ENCODE measurements at regions not wholly inside any gene's neighbourhood (a gene's known extent, or its start where the extent isn't known, plus 50 kb on each side); places are given as distances from the start of the nearest gene placed in this dataset.
A peak's percentile ranks its signal among the peaks of the same experiment; 100 is the strongest.

DNA sequence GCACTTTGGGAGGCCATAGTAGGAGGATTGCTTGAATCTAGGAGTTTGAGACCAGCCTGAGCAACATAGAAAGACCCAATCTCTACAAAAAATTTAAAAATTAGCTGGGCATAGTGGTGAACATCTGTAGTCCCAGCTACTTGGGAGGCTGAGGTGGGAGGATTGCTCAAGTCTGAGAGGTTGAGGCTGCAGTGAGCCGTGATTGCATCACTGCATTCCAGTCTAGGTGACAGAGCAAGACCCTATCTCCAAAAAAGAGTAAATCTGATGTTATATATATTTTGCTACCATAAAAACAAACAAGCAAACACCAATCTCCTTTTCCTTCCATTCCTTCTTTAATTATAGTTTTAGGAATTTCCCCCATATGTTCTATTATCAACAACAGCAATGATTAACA lies 74.2 kb upstream of the RNU6-1 start:
- no peak for DNase-seq
- intact Hi-C loops (cut with DNase I; ENCODE audit: low total_unique reads) = no loop called here

DNA sequence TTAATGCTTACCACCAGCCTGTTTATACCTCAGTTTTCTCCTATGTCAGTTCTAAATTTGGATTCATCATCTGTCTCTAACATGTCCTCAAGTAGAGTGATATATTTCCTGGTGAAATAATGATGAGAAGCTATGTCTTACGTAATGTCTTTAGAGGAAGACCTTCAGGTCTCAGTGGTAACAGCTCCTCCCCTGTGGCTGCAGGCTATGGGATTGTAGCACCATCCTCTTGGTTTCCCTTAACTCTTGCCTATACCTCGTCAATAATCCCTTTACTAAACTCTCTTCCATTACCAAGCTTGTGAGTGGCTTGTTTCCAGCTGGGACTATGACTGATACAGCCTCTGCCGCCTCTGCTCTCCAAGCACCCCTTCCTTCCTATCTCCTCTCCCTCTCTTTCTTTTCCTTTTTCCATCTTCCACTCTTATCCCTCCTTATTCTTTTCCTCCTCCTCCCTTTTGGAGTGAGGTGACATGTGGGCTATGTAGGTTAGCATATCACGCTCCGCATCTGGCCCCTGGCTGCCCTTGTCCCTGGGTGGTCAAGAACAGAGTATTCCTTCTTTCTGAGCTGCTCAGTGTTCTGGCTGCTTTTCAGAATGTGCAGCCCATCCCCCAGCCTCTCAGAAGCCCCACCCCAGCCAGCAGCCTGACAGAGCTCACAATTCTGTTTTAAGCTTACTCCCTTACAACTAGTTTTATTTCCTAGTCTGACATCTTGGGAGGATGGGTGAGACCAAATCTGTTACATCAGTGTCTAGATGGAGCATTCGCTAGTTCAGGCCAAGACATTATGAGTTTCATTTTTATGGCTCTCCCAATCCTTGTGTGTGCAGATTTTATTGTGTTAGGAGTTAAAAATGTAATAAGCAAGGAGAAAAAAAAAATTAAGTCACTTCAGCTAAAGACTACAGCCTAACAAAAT lies 75.0 kb upstream of the RNU6-1 start:
- Histone ChIP-seq H3K27ac (peak overlapping the region; percentile 72 to 90 (median 86)), H3K4me1 (peaks cover 24 to 40% (median 28%) of the 10 kb centered on the region in 4 donors), H3K27me3 (no peaks in the 10 kb centered on the region), H3K4me3 (peak overlapping the region in 1 of 4 donors; percentile 6), H3K36me3 (no peaks in the 10 kb centered on the region), H3K9me3 (peaks cover 0 to 1% of the 10 kb centered on the region in 2 donors)
- in situ Hi-C loops (cut with MboI; ENCODE audit: low pct_ligation_motif_present in 1 of 4, low pct_unique_long_range_greater_than_20kb in 1 of 4, low sequenced_read_pairs in 3 of 4) = no loop called here
- peak in 2 of 3 donors; percentile 14 to 60 for TF ChIP-seq POLR2AphosphoS5 (IDR thresholded peaks at IDR 0.05)
- TF ChIP-seq EP300 (IDR thresholded peaks at IDR 0.05; ENCODE audit: low read depth) = peak; percentile 5
- TF ChIP-seq POLR2A (IDR thresholded peaks at IDR 0.05) = no peak
- intact Hi-C loops (cut with DNase I; ENCODE audit: low total_unique reads) = no loop called here
- 23 to 28% methylated on average over 4 to 6 of the region's 6 CpGs for WGBS, 2 donors (ENCODE audit: low coverage in 1 of 2)
- DNase-seq = peak; percentile 64

More for the DNA sequence above, 74.2 kb upstream of the RNU6-1 start:
- H3K9me3 ChIP-seq = peaks cover 0 to 7% of the 10 kb centered on the region in 2 donors
- H3K27me3 ChIP-seq = no peaks in the 10 kb centered on the region
- no peak overlapping the region for H3K4me3 ChIP-seq
- TF ChIP-seq POLR2A (IDR thresholded peaks at IDR 0.05) = no peak
- TF ChIP-seq, protein P1, sequence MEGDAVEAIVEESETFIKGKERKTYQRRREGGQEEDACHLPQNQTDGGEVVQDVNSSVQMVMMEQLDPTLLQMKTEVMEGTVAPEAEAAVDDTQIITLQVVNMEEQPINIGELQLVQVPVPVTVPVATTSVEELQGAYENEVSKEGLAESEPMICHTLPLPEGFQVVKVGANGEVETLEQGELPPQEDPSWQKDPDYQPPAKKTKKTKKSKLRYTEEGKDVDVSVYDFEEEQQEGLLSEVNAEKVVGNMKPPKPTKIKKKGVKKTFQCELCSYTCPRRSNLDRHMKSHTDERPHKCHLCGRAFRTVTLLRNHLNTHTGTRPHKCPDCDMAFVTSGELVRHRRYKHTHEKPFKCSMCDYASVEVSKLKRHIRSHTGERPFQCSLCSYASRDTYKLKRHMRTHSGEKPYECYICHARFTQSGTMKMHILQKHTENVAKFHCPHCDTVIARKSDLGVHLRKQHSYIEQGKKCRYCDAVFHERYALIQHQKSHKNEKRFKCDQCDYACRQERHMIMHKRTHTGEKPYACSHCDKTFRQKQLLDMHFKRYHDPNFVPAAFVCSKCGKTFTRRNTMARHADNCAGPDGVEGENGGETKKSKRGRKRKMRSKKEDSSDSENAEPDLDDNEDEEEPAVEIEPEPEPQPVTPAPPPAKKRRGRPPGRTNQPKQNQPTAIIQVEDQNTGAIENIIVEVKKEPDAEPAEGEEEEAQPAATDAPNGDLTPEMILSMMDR (IDR thresholded peaks at IDR 0.05) = no peak
- no peak for TF ChIP-seq POLR2AphosphoS5 (IDR thresholded peaks at IDR 0.05)
- WGBS, 2 donors (ENCODE audit: low coverage in 1 of 2) = 88 to 94% methylated on average over 1 of the region's 1 CpG
- peaks cover 24 to 40% (median 28%) of the 10 kb centered on the region in 4 donors for H3K4me1 ChIP-seq
- H3K36me3 ChIP-seq = no peaks in the 10 kb centered on the region
- H3K27ac ChIP-seq = peak overlapping the region; percentile 72 to 90 (median 86)
- in situ Hi-C loops (cut with MboI; ENCODE audit: low pct_ligation_motif_present in 1 of 4, low pct_unique_long_range_greater_than_20kb in 1 of 4, low sequenced_read_pairs in 3 of 4) = no loop called here

DNA sequence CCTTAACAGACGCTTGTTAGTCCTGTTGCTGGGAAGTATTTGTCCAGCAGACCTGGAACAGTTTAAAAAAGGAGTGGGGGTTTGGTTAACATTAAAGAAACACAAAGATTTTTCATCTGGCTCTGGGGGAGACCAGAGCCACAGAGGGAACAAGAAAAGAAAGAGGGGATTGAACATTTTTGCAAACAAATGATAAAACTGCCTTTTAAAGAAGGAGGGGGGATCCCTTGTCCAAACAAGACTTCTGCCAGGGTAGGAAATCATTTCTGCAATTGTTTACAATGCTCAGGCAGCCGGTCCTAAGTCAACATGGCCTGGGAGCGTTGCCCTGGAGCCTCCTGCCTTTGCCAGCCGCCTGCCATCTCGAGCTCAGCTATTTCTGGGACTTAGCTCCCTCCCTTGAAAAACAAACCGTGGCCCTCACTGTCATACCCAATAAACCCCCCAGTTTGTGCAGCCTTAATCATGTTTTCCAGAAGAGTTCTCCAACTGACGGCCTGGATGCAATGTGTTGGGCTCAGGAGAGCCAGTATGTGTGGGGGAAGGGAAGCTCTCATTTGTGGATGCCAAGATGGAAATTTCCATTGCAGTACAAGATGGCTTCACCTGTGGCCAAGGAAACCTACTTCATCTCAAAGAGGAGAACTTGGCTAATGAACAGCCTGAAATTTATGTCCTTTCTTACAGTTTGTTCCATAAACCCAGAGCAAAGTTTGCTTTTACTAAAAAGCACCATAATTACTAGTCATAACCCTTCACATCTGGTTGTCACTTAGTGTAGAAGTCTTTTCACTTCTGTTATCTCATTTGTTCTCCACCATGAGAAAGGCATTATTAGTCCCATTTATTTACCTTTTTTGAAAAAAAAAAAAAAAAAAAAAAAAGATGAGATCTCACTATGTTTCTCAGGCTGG lies 75.9 kb upstream of the RNU6-1 start:
- in situ Hi-C loops (cut with MboI; ENCODE audit: low pct_ligation_motif_present in 1 of 4, low pct_unique_long_range_greater_than_20kb in 1 of 4, low sequenced_read_pairs in 3 of 4) (no loop called here), intact Hi-C loops (cut with DNase I; ENCODE audit: low total_unique reads) (no loop called here)
- Histone ChIP-seq H3K27me3 (no peaks in the 10 kb centered on the region), H3K4me1 (peaks cover 24 to 40% (median 28%) of the 10 kb centered on the region in 4 donors), H3K27ac (peak overlapping the region; percentile 72 to 90 (median 86)), H3K4me3 (no peak overlapping the region), H3K9me3 (no peaks in the 10 kb centered on the region), H3K36me3 (no peaks in the 10 kb centered on the region)
- peak; percentile 77 for DNase-seq
- WGBS, 2 donors (ENCODE audit: low coverage in 1 of 2) = 26 to 27% methylated on average over 1 to 7 of the region's 7 CpGs
- TF ChIP-seq POLR2AphosphoS5 (IDR thresholded peaks at IDR 0.05) (peak; percentile 55 to 74 (median 55)), EP300 (IDR thresholded peaks at IDR 0.05; ENCODE audit: low read depth) (peak; percentile 25), POLR2A (IDR thresholded peaks at IDR 0.05) (no peak)
- TF ChIP-seq, protein P1 (IDR thresholded peaks at IDR 0.05) = no peak

DNA sequence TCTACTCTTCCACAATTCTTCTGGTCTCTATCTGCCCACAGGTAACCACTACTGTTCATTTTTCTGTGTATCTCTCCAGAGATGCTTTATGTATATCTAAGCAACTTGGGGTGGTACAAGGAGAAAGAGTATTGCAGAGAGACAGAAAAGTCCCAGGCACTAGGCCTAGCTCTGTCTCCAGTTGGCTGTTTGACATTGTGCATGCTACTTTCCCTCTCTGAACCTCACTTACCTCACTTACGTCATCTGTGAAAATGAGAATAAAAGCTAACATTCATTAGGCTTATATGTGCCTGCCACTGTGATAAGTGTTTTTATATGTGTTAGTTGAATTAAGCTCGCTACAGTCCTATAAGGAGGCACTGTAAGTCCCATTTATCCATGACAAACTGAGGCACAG lies 76.7 kb upstream of the RNU6-1 start:
- intact Hi-C loops (cut with DNase I; ENCODE audit: low total_unique reads) = no loop called here

More for the DNA sequence above, 76.7 kb upstream of the RNU6-1 start:
- no peaks in the 10 kb centered on the region for H3K9me3 ChIP-seq
- TF ChIP-seq EP300 (IDR thresholded peaks at IDR 0.05; ENCODE audit: low read depth) (no peak), POLR2AphosphoS5 (IDR thresholded peaks at IDR 0.05) (no peak), POLR2A (IDR thresholded peaks at IDR 0.05) (no peak)
- TF ChIP-seq, protein P1 (IDR thresholded peaks at IDR 0.05) = no peak
- 40 to 80% methylated on average over 1 to 2 of the region's 2 CpGs for WGBS, 2 donors (ENCODE audit: low coverage in 1 of 2)
- no peaks in the 10 kb centered on the region for H3K36me3 ChIP-seq
- in situ Hi-C loops (cut with MboI; ENCODE audit: low pct_ligation_motif_present in 1 of 4, low pct_unique_long_range_greater_than_20kb in 1 of 4, low sequenced_read_pairs in 3 of 4) = no loop called here
- no peak for DNase-seq
- H3K4me1 ChIP-seq = peaks cover 24 to 40% (median 28%) of the 10 kb centered on the region in 4 donors
- peak overlapping the region; percentile 72 to 90 (median 86) for H3K27ac ChIP-seq
- no peak overlapping the region for H3K4me3 ChIP-seq
- no peaks in the 10 kb centered on the region for H3K27me3 ChIP-seq
